NCI-H2227 treated with DMSO at 0.1 percent for 48 hours (cell line): ENCODE measurements at regions not wholly inside any gene's neighbourhood (a gene's known extent, or its start where the extent isn't known, plus 50 kb on each side); places are given as distances from the start of the nearest gene placed in this dataset.
"Not testable (repeated sequence)": the region's sequence is repeated elsewhere in the genome, so short reads cannot be mapped to it uniquely, and the experiment has no call there.

Experiments
- DNase-seq: peaks from one replicate; lab custom pipeline; 2025; lab: John Stamatoyannopoulos, UW

DNA sequence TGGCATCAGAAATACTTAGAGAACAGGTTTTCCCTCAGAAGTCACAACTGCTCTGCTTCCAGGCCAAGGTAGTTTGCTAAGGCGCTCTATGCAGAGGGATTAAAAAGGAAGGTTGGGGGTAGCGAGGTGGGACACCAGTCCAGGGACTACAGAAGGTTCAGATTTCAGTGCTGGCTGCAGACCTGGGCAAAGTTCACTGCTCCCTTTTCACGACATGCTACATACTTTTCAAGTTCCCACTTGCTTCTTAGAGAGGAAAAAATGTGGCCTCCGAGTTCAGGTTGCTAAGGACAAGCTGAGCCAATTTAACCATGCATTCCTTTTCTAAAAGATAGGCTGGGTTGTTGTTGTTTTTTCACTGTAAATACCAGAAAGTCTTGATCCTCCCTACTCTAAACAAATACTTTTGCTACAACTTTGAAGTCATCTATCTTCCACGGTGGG is 158.6 kb upstream of the NR2F2 start:
- DNase-seq: no peak

DNA sequence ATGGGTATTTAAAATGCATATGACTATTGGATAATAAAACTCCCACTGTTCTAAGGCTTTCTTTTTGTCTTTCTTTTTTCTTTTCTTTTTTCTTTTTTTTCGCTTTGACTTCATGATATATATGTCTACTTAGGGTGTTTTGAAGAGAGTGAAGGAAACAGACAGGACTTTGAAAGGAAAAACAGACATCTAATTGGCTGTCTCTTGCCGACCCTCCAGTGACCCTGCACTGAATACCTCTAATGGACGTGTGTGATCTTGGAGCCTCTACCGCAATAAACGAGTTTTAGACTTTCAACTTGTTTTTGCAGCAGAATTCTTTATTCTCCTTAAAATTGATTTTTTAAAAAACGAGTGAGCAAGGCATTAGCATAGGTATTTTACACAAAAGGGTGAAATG is 158.1 kb upstream of the NR2F2 start:
- no peak for DNase-seq

GRCh38 chr15:96176831-96177230 is 153.7 kb upstream of the NR2F2 start:
- DNase-seq: no peak

- DNase-seq: no peak
Observed at GRCh38 chr15:96177279-96177678, 153.2 kb upstream of the NR2F2 start.

GRCh38 chr15:96180087-96180748 is 150.3 kb upstream of the NR2F2 start:
- DNase-seq: no peak

DNA sequence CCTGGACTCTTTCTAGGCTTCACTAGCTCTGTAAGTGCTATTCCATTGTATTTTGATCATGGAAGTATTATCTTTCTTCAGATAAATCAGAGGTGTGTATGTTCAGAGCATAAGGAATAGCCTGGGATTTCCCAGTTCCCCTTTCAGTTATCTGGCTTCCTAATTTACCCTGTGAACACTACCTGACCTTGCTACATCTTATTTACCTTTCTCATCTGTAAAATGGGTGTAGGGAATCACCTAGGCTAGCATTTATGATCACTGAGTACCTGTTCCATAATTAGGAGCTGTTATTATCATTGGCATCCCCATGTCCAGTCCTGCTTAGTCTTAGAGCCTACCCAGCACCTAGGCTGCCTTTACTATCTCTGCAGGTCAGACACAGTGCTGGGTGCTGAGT is 149.3 kb upstream of the NR2F2 start:
- no peak for DNase-seq

DNA sequence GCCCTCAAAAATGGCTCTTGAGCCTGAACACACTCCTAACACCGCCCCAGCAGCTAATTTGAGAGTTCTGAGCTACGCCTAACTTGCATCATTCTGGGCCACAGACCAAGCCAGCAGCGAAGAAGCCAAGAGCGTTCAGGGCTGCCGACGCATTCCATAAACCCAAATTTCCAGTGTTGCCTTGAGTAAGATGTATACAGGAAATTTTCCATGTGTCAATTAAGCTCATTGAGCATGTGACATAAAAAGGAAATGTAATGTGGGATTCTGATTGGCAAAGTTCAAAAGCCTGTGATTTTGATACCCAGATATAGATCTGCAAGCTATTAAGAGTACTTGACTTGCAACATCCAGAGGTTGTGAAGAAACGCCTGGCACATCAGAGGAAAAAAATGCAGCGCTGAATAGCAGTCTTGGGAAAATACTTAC is 148.6 kb upstream of the NR2F2 start:
- DNase-seq: no peak

DNA sequence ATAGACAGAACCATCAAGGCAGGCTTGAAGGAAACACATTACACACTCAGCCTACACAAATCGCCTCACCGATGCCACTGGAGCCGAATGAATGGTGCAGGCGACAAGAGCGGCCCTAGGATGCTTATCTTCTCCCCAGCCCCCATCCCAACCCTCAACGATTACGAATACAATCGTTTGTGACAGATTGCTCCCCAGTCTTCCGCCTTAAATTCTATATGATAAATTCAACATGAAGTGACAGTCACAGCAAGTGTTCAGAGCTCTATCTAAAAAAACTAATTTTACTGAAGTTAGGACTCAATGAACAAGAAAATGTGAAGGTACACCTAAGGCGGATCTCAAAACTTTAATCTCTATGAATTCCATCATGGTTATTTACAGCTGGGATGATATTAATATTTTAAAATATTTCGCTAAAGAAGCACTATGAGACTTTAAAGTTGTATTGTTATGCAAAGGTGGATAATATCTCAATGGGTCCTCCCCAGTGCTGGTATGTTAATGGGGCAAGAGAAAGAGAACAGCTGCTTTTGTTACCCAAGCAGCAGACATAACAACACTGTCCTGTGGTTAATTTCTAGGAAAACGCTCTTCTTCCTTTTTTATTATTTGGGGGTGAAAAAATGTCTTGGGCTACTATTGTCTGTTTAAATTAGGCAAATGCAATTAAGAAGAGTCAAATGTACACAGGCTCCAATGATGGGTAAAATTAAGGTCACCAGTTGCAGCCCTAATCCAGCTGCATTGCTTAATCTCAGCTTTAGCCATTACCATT is 147.6 kb upstream of the NR2F2 start:
- DNase-seq: no peak

GRCh38 chr15:96183514-96183850 is 147.0 kb upstream of the NR2F2 start:
- no peak for DNase-seq

GRCh38 chr15:96183867-96184266 is 146.6 kb upstream of the NR2F2 start:
- DNase-seq: no peak

- DNase-seq: no peak
Observed at GRCh38 chr15:96184297-96184696, 146.2 kb upstream of the NR2F2 start.

DNA sequence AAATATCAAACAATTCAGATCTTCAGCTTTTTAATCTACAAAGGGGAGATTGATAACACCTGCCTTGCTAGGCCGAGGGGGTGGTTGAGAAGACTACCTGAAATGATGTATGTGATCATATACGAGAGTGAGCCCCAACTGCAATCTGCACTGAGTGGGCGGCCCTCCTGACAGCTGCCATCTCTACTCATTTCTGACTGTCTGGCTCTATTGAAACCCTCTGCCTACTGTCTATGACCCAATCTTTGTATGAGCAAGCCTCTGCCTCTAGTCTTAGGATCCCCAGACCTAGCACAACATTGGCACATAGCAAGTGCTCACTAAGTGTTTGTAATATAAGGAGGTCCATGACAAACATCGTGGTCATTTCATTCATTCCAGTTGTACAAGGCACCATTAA is 144.4 kb upstream of the NR2F2 start:
- no peak for DNase-seq

GRCh38 chr15:96187341-96188305 is 142.9 kb upstream of the NR2F2 start:
- no peak for DNase-seq

- DNase-seq: no peak
Observed at GRCh38 chr15:96197721-96198120, 132.8 kb upstream of the NR2F2 start.

DNA sequence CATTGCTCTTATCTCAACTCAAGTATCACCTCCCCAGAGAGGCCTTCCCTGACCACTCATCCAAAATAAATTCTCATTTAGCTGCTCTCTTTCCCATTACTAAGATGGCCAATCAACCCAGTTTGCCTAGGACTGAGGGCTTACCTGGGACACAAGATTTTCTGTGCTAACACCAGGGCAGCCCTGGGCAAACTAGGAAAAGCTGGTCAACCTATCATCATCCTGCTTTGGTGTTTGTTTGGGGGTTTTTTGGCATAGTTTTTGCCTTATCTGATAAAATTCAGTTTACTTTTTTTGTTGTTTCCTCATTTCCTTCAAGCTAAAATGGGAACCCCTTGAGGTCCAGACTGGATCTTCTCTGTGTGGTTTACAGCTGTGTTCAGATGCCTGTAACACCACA is 131.4 kb upstream of the NR2F2 start:
- DNase-seq: no peak

DNA sequence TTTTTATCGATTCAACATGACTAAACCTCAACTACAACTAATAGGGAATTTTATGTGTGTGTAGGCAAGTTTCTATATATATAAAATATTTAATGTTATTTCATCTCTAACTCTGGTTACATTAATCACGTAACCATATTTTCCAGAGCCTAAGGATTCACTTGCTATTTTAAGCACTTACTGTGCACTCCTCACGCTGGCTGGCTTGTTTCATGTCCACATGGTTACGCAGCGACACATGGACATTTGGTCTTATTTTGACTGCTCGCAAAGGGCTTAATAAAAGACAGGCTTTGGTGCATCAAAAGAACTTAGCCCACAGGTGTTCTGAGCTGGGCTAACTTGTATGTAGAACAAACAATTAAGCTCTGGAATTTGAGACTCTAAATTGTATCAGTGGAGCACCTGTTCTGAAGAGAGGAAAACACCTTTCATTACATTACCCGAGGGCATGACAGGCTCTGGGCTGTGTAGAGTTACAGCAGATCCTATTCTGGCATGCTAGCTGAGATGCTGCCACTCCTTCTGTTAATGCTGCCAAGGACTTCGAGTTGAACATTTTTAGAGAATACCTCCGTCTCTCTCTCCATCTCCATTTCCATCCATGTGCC is 130.0 kb upstream of the NR2F2 start:
- DNase-seq: no peak

DNA sequence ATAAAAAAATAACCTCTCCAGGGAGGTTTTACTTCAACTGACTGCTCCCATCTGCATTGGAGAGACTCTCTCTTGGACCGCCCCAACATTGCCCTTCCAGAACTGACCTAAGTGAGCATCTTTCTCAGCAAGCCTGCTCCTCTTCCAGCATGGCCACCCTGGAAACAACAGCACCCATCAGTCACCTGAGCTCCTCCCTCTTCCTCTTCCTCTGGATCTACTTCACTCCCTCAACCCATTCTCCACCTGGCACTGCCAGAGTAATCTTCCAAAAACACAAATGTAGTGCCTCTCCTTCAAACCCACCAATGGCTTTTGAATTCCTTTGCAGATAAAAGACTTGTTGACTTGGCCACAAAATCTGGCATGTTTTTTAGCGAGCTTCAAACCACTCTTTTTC is 128.8 kb upstream of the NR2F2 start:
- no peak for DNase-seq

GRCh38 chr15:96205588-96205987 is 124.9 kb upstream of the NR2F2 start:
- DNase-seq: not testable (repeated sequence)

DNA sequence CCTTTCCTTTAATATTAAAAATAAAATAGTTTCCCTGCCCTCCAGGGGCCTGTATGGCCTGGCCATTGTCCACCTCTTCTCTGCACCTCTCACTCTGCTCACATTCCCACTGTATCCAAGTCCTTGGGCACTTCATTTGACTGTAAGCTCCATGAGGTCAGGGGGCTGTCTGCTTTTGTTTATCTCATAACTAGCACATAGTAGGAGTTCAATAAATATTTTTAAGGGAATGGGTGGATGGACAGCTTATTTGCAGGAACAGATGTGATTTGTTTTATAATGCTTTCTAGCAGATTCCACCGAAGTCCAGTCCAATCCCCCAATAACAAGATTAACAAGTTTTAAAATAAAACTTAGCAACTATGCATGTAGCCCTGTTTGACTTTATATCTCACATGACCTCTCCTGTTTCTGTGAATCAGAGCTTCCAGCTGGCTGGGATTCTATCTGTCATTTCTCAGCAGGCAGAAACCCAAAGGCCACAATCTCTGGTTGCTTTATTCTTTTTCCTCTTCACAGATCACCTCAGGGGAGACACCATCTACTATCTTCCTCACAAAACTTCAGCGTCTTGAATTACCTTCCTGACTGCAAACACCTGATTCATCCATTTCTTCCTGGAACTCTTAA is 123.0 kb upstream of the NR2F2 start:
- no peak for DNase-seq

DNA sequence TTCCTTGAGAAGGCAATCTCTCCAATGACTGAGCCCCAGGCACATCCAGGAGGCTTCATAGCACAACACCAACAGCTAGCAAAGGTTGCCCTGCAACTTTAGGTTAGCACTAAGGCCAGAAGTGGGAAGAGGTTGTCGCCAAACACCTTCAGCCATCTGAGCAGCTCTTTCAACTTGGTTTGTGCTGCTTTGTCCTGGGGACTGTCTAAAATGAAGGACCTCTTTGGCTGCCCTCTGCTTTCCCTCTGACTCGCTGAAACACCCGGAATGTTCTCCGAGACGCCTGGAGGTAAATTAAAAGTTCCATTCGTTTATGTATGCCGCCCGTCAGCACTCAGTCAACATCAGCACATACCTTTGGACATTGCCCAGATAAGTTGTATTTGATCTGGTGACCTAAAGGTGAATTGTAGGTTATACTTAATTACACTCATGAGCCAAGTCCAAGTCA is 121.2 kb upstream of the NR2F2 start:
- no peak for DNase-seq

DNA sequence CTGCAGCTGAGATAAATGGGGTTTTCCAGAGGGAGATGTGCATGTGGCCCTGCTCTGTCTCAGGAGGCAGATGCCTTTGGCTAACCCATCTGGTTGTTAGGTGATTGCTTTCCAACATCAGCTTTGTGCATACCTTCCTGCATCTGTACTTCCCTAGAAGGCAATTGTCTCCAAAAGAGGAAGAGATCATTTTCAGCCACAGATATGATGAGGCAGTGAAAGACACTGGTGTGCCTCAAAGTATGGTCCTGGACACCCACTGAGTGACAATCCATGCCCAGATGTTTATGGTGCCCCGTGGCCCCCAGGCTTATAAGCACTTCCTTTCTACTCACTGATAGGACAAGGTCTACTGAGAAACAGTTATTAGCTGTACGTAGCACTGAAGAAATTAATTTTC is 117.5 kb upstream of the NR2F2 start:
- DNase-seq: no peak

DNA sequence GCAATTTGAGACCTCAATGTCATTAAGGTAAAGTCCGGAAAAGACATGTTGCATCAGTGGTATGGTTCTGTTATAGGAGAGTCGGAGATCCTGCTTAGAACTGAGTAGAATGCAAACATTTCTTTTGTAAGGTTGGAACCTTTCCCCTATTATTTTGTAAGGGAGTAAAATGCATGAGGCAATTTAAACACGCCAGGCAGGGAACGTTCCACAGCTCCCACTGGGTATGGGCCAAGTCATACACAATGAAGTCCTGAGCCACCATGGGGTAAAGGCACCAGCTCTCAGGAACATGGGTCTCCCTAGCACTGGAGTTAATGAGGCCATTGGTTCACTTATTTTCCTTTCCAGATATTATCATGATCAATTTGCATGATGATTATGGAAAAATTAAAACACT is 116.6 kb upstream of the NR2F2 start:
- no peak for DNase-seq
